ENCODE measurements at regions not wholly inside any gene's neighbourhood (a gene's known extent, or its start where the extent isn't known, plus 50 kb on each side); places are given as distances from the start of the nearest gene placed in this dataset.
"Not testable (repeated sequence)": the region's sequence is repeated elsewhere in the genome, so short reads cannot be mapped to it uniquely, and the experiment has no call there.

GRCh38 chr7:91494450-91494849 lies 230.2 kb downstream of the FZD1 start:
- Mint-ChIP-seq H3K36me3 (0 out of 2 replicates have a peak, but pooled peaks cover 6% of the 10 kb centered on the region), H3K27me3 (ENCODE audit: low read depth) (peaks cover 6% of the 10 kb centered on the region; the same call in 1 of the 2 replicates), H3K27ac (no peak overlapping the region), H3K4me3 (no peak overlapping the region), H3K4me1 (no peaks in the 10 kb centered on the region), H3K9me3 (peaks cover 23% of the 10 kb centered on the region)
- DNase-seq (ENCODE audit: low spot score): no peak
- ATAC-seq: no peak
- POLR2A ChIA-PET: no interaction called here
- CTCF ChIA-PET: no interaction called here
- no peak for TF ChIP-seq ETV6 (CRISPR knock-in tag; IDR thresholded peaks at IDR 0.05)
- no peak for TF ChIP-seq SMAD4 (CRISPR knock-in tag; IDR thresholded peaks at IDR 0.05)
- no peak for TF ChIP-seq MXD4 (CRISPR knock-in tag; IDR thresholded peaks at IDR 0.05; ENCODE audit: borderline replicate concordance)
- TF ChIP-seq TCF7 (CRISPR knock-in tag; IDR thresholded peaks at IDR 0.05; ENCODE audit: low read depth): no peak
- no peak for TF ChIP-seq TEAD1 (CRISPR knock-in tag; IDR thresholded peaks at IDR 0.05)
- TF ChIP-seq AFF4 (CRISPR knock-in tag; IDR thresholded peaks at IDR 0.05; ENCODE audit: borderline replicate concordance): no peak
- TF ChIP-seq TP53 (CRISPR knock-in tag; IDR thresholded peaks at IDR 0.05): no peak
- no peak for TF ChIP-seq E2F5 (CRISPR knock-in tag; IDR thresholded peaks at IDR 0.05)
- no peak for TF ChIP-seq ATF3 (CRISPR knock-in tag; conservative IDR thresholded peaks at IDR 0.05)
- TF ChIP-seq ZSCAN18 (CRISPR knock-in tag; IDR thresholded peaks at IDR 0.05): no peak
- no peak for TF ChIP-seq ERG (CRISPR knock-in tag; IDR thresholded peaks at IDR 0.05)
- no peak for TF ChIP-seq ZNF138 (CRISPR knock-in tag; conservative IDR thresholded peaks at IDR 0.05)

- Mint-ChIP-seq H3K27ac (no peak overlapping the region), H3K36me3 (0 out of 2 replicates have a peak, but pooled peaks cover 6% of the 10 kb centered on the region), H3K27me3 (ENCODE audit: low read depth) (peaks cover 6% of the 10 kb centered on the region; the same call in 1 of the 2 replicates), H3K4me1 (no peaks in the 10 kb centered on the region), H3K4me3 (no peak overlapping the region), H3K9me3 (peaks cover 38% of the 10 kb centered on the region)
- DNase-seq (ENCODE audit: low spot score) (no peak), ATAC-seq (no peak)
- CTCF ChIA-PET: no interaction called here
- POLR2A ChIA-PET: no interaction called here
- no peak for TF ChIP-seq GTF2I (CRISPR knock-in tag; conservative IDR thresholded peaks at IDR 0.05)
- no peak for TF ChIP-seq ELF4 (CRISPR knock-in tag; IDR thresholded peaks at IDR 0.05; ENCODE audit: low read depth)
Measured at GRCh38 chr7:91496251-91496820, 232.1 kb downstream of the FZD1 start.

GRCh38 chr7:91497277-91497676 lies 233.0 kb downstream of the FZD1 start:
- H3K4me1 Mint-ChIP-seq; ATAC-seq; DNase-seq (ENCODE audit: low spot score); H3K27me3 Mint-ChIP-seq (ENCODE audit: low read depth); CTCF ChIA-PET; H3K27ac Mint-ChIP-seq; H3K4me3 Mint-ChIP-seq; POLR2A ChIA-PET; H3K36me3 Mint-ChIP-seq: not testable (repeated sequence)
- H3K9me3 Mint-ChIP-seq: peaks cover 45% of the 10 kb centered on the region
